H1 (cell line): ENCODE measurements at regions not wholly inside any gene's neighbourhood (a gene's known extent, or its start where the extent isn't known, plus 50 kb on each side); places are given as distances from the start of the nearest gene placed in this dataset.

Source experiments
- EP300 ChIP-seq, 2 experiments: IDR thresholded peaks; 1 replicate in 1 of 2; 2 replicates in 1 of 2; pipeline ENCODE4 v1.6.1; 2011 to 2012; ENCODE audit warnings: low read depth in 2 of 2, low read length in 2 of 2, mild to moderate bottlenecking in 2 of 2, borderline replicate concordance in 1 of 2, inconsistent platforms in 1 of 2, moderate library complexity in 1 of 2
- EZH2 ChIP-seq: fragments of 200-600 bp; sonication (generic); IDR thresholded peaks from 2 replicates; pipeline ENCODE4 v1.7.1; 2012; ENCODE audit warnings: low read depth, mild to moderate bottlenecking, moderate library complexity, low read length, inconsistent platforms; ENCODE audit not compliant: severe bottlenecking
- SP1 ChIP-seq: IDR thresholded peaks from 2 replicates; pipeline ENCODE4 v1.6.1; 2011; ENCODE audit warnings: low read depth, low read length
- TF ChIP-seq, protein P1 (sequence below), 3 experiments: IDR thresholded peaks; 1 replicate in 2 of 3; 2 replicates in 1 of 3; pipeline versions ENCODE4 v1.5.1 to v1.6.1; 2011; ENCODE audit warnings: low read length in 3 of 3, mild to moderate bottlenecking in 3 of 3, inconsistent platforms in 2 of 3, low read depth in 1 of 3, moderate library complexity in 1 of 3; ENCODE audit not compliant: insufficient read depth in 1 of 3; ENCODE audit errors: control extremely low read depth in 1 of 3
- TF ChIP-seq, protein P2 (sequence below): IDR thresholded peaks from 2 replicates; pipeline ENCODE4 v1.6.1; 2012; ENCODE audit warnings: inconsistent platforms

GRCh38 chr4:178244785-178245184 lies 802.5 kb upstream of the AGA start:
- TF ChIP-seq, protein P1, sequence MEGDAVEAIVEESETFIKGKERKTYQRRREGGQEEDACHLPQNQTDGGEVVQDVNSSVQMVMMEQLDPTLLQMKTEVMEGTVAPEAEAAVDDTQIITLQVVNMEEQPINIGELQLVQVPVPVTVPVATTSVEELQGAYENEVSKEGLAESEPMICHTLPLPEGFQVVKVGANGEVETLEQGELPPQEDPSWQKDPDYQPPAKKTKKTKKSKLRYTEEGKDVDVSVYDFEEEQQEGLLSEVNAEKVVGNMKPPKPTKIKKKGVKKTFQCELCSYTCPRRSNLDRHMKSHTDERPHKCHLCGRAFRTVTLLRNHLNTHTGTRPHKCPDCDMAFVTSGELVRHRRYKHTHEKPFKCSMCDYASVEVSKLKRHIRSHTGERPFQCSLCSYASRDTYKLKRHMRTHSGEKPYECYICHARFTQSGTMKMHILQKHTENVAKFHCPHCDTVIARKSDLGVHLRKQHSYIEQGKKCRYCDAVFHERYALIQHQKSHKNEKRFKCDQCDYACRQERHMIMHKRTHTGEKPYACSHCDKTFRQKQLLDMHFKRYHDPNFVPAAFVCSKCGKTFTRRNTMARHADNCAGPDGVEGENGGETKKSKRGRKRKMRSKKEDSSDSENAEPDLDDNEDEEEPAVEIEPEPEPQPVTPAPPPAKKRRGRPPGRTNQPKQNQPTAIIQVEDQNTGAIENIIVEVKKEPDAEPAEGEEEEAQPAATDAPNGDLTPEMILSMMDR (IDR thresholded peaks at IDR 0.05; ENCODE audit: control extremely low read depth in 1 of 3, insufficient read depth in 1 of 3, low read depth in 1 of 3, low read length in 3 of 3) = no peak
- TF ChIP-seq, protein P2, sequence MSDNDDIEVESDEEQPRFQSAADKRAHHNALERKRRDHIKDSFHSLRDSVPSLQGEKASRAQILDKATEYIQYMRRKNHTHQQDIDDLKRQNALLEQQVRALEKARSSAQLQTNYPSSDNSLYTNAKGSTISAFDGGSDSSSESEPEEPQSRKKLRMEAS = no peak
- no peak for TF ChIP-seq EZH2
- no peak for TF ChIP-seq EP300 (IDR thresholded peaks at IDR 0.05; ENCODE audit: borderline replicate concordance in 1 of 2, low read depth in 2 of 2, low read length in 2 of 2)
- TF ChIP-seq SP1 = no peak
